ENCODE measurements at regions not wholly inside any gene's neighbourhood (a gene's known extent, or its start where the extent isn't known, plus 50 kb on each side); places are given as distances from the start of the nearest gene placed in this dataset.

GRCh38 chr9:113781896-113782295, 94.2 kb upstream of the ZNF618 start:
- no peaks in the 10 kb centered on the region for H3K4me1 ChIP-seq (ENCODE audit: control insufficient read depth in 1 of 2, insufficient read depth in 2 of 2, low read length in 2 of 2)
- no peaks in the 10 kb centered on the region for H3K36me3 ChIP-seq (ENCODE audit: control insufficient read depth in 1 of 2, insufficient read depth in 2 of 2, low read length in 2 of 2)
- no peak overlapping the region for H3K27ac ChIP-seq (ENCODE audit: low read depth, low read length)
- H3K27me3 ChIP-seq (ENCODE audit: control insufficient read depth in 1 of 2, insufficient read depth in 2 of 2, low read length in 2 of 2), result no peaks in the 10 kb centered on the region
- H3K9me3 ChIP-seq (ENCODE audit: control insufficient read depth in 1 of 2, low read length in 2 of 2), result no peaks in the 10 kb centered on the region
- H3K4me3 ChIP-seq (ENCODE audit: low read depth in 1 of 2, low read length in 2 of 2), result no peak overlapping the region
- H3K9ac ChIP-seq (ENCODE audit: low read depth in 1 of 2, low read length in 2 of 2), result no peak overlapping the region

- Histone ChIP-seq H3K9ac (ENCODE audit: low read depth in 1 of 2, low read length in 2 of 2) (no peak overlapping the region), H3K4me3 (ENCODE audit: low read depth in 1 of 2, low read length in 2 of 2) (no peak overlapping the region), H3K36me3 (ENCODE audit: control insufficient read depth in 1 of 2, insufficient read depth in 2 of 2, low read length in 2 of 2) (no peaks in the 10 kb centered on the region), H3K9me3 (ENCODE audit: control insufficient read depth in 1 of 2, low read length in 2 of 2) (no peaks in the 10 kb centered on the region), H3K27ac (ENCODE audit: low read depth, low read length) (no peak overlapping the region), H3K27me3 (ENCODE audit: control insufficient read depth in 1 of 2, insufficient read depth in 2 of 2, low read length in 2 of 2) (no peaks in the 10 kb centered on the region), H3K4me1 (ENCODE audit: control insufficient read depth in 1 of 2, insufficient read depth in 2 of 2, low read length in 2 of 2) (no peaks in the 10 kb centered on the region)
Observed at GRCh38 chr9:113783475-113783874, 92.6 kb upstream of the ZNF618 start.

DNA sequence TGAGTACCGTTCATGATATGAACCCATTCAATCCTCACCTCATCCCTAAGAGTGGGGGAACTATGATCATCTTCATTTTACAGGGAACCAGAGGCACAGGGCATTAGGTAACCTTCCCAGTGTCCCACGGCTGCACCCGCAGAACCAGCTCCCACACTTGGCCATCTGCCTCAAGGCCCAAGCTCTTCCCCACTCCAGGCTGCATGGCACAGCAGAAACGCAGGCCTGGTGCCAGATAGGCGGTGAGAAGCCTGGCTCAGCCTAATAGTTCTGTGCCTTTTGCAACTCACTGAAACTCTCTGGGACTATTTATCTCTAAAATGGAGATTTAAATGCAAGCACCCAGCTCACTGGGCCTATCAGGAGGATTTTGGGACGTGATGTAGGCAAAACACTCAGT, 90.8 kb upstream of the ZNF618 start:
- Histone ChIP-seq H3K9ac (ENCODE audit: low read depth in 1 of 2, low read length in 2 of 2) (no peak overlapping the region), H3K4me3 (ENCODE audit: low read depth in 1 of 2, low read length in 2 of 2) (no peak overlapping the region), H3K27ac (ENCODE audit: low read depth, low read length) (no peak overlapping the region), H3K36me3 (ENCODE audit: control insufficient read depth in 1 of 2, insufficient read depth in 2 of 2, low read length in 2 of 2) (no peaks in the 10 kb centered on the region), H3K9me3 (ENCODE audit: control insufficient read depth in 1 of 2, low read length in 2 of 2) (no peaks in the 10 kb centered on the region), H3K27me3 (ENCODE audit: control insufficient read depth in 1 of 2, insufficient read depth in 2 of 2, low read length in 2 of 2) (no peaks in the 10 kb centered on the region), H3K4me1 (ENCODE audit: control insufficient read depth in 1 of 2, insufficient read depth in 2 of 2, low read length in 2 of 2) (no peaks in the 10 kb centered on the region)

GRCh38 chr9:113786071-113786470, 90.0 kb upstream of the ZNF618 start:
- H3K4me3 ChIP-seq (ENCODE audit: low read depth in 1 of 2, low read length in 2 of 2), result no peak overlapping the region
- no peaks in the 10 kb centered on the region for H3K9me3 ChIP-seq (ENCODE audit: control insufficient read depth in 1 of 2, low read length in 2 of 2)
- no peak overlapping the region for H3K27ac ChIP-seq (ENCODE audit: low read depth, low read length)
- no peaks in the 10 kb centered on the region for H3K27me3 ChIP-seq (ENCODE audit: control insufficient read depth in 1 of 2, insufficient read depth in 2 of 2, low read length in 2 of 2)
- H3K9ac ChIP-seq (ENCODE audit: low read depth in 1 of 2, low read length in 2 of 2), result no peak overlapping the region
- no peaks in the 10 kb centered on the region for H3K4me1 ChIP-seq (ENCODE audit: control insufficient read depth in 1 of 2, insufficient read depth in 2 of 2, low read length in 2 of 2)
- no peaks in the 10 kb centered on the region for H3K36me3 ChIP-seq (ENCODE audit: control insufficient read depth in 1 of 2, insufficient read depth in 2 of 2, low read length in 2 of 2)

- no peaks in the 10 kb centered on the region for H3K9me3 ChIP-seq (ENCODE audit: control insufficient read depth in 1 of 2, low read length in 2 of 2)
Observed at GRCh38 chr9:113787871-113788270, 88.2 kb upstream of the ZNF618 start.

DNA sequence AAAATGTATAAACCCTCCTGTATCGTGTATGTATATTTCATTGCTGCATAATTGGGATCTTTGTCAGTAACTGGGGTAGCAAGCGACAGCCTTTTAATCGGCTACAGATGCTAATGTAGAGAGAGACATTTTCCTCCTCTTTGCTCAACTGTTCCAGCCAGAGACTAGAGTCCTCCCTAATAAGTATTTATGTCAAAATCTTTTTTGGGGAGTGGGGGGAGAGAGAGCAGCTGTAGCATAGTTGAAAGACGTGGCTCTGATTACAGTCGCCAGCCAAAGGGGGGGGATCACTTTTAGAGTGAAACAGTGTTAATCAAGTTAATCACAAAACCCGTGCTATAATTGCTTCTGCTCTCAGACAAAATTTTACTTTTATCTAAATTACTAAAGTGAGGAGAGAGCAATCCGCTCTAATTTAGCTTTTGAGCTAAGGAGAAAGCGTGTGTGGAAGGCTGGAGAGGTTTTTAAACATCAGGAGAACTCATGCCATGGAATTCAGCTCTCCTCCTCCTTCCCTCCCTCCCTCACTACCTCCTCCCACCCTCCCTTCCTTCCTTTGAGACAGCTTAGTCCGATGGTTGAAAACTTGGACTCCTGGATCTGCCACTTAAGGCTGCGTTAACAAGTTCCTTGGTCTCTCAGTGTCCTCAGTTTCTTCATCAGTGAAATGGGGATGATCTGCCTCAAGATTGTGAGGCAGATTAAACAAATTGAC, 87.3 kb upstream of the ZNF618 start:
- Histone ChIP-seq H3K9me3 (ENCODE audit: control insufficient read depth in 1 of 2, low read length in 2 of 2) (no peaks in the 10 kb centered on the region), H3K27ac (ENCODE audit: low read depth, low read length) (no peak overlapping the region), H3K4me3 (ENCODE audit: low read depth in 1 of 2, low read length in 2 of 2) (no peak overlapping the region), H3K27me3 (ENCODE audit: control insufficient read depth in 1 of 2, insufficient read depth in 2 of 2, low read length in 2 of 2) (no peaks in the 10 kb centered on the region), H3K9ac (ENCODE audit: low read depth in 1 of 2, low read length in 2 of 2) (no peak overlapping the region), H3K4me1 (ENCODE audit: control insufficient read depth in 1 of 2, insufficient read depth in 2 of 2, low read length in 2 of 2) (no peaks in the 10 kb centered on the region), H3K36me3 (ENCODE audit: control insufficient read depth in 1 of 2, insufficient read depth in 2 of 2, low read length in 2 of 2) (no peaks in the 10 kb centered on the region)

More at GRCh38 chr9:113787871-113788270, 88.2 kb upstream of the ZNF618 start:
- Histone ChIP-seq H3K27ac (ENCODE audit: low read depth, low read length) (no peak overlapping the region), H3K4me1 (ENCODE audit: control insufficient read depth in 1 of 2, insufficient read depth in 2 of 2, low read length in 2 of 2) (no peaks in the 10 kb centered on the region), H3K4me3 (ENCODE audit: low read depth in 1 of 2, low read length in 2 of 2) (no peak overlapping the region), H3K9ac (ENCODE audit: low read depth in 1 of 2, low read length in 2 of 2) (no peak overlapping the region), H3K36me3 (ENCODE audit: control insufficient read depth in 1 of 2, insufficient read depth in 2 of 2, low read length in 2 of 2) (no peaks in the 10 kb centered on the region), H3K27me3 (ENCODE audit: control insufficient read depth in 1 of 2, insufficient read depth in 2 of 2, low read length in 2 of 2) (no peaks in the 10 kb centered on the region)

GRCh38 chr9:113790093-113790492, 86.0 kb upstream of the ZNF618 start:
- Histone ChIP-seq H3K27ac (ENCODE audit: low read depth, low read length) (no peak overlapping the region), H3K9ac (ENCODE audit: low read depth in 1 of 2, low read length in 2 of 2) (no peak overlapping the region), H3K4me3 (ENCODE audit: low read depth in 1 of 2, low read length in 2 of 2) (no peak overlapping the region), H3K27me3 (ENCODE audit: control insufficient read depth in 1 of 2, insufficient read depth in 2 of 2, low read length in 2 of 2) (no peaks in the 10 kb centered on the region), H3K9me3 (ENCODE audit: control insufficient read depth in 1 of 2, low read length in 2 of 2) (no peaks in the 10 kb centered on the region), H3K4me1 (ENCODE audit: control insufficient read depth in 1 of 2, insufficient read depth in 2 of 2, low read length in 2 of 2) (no peaks in the 10 kb centered on the region), H3K36me3 (ENCODE audit: control insufficient read depth in 1 of 2, insufficient read depth in 2 of 2, low read length in 2 of 2) (no peaks in the 10 kb centered on the region)

DNA sequence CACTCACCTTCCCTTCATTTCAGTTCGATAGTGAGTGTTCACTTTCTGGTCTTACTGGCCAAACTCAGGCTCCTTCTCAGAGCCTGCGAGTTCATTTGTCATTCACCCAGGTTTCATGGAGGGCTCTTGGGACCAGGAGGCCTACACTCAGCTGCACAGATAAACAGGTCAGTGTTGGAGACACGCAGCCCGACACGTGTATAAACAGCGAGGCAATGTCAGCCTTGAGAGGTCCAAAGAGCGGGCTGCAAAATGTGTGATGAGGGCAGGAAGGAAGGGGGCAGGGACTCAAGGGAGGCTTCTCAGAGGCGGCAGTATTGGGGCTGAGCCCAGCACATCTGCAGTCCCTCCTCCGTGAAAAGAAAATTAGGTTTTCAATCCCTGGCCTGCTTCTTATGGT, 82.6 kb upstream of the ZNF618 start:
- no peaks in the 10 kb centered on the region for H3K36me3 ChIP-seq (ENCODE audit: control insufficient read depth in 1 of 2, insufficient read depth in 2 of 2, low read length in 2 of 2)
- no peak overlapping the region for H3K9ac ChIP-seq (ENCODE audit: low read depth in 1 of 2, low read length in 2 of 2)
- no peaks in the 10 kb centered on the region for H3K4me1 ChIP-seq (ENCODE audit: control insufficient read depth in 1 of 2, insufficient read depth in 2 of 2, low read length in 2 of 2)
- H3K4me3 ChIP-seq (ENCODE audit: low read depth in 1 of 2, low read length in 2 of 2), result no peak overlapping the region
- H3K9me3 ChIP-seq (ENCODE audit: control insufficient read depth in 1 of 2, low read length in 2 of 2), result no peaks in the 10 kb centered on the region
- no peak overlapping the region for H3K27ac ChIP-seq (ENCODE audit: low read depth, low read length)
- H3K27me3 ChIP-seq (ENCODE audit: control insufficient read depth in 1 of 2, insufficient read depth in 2 of 2, low read length in 2 of 2), result no peaks in the 10 kb centered on the region

DNA sequence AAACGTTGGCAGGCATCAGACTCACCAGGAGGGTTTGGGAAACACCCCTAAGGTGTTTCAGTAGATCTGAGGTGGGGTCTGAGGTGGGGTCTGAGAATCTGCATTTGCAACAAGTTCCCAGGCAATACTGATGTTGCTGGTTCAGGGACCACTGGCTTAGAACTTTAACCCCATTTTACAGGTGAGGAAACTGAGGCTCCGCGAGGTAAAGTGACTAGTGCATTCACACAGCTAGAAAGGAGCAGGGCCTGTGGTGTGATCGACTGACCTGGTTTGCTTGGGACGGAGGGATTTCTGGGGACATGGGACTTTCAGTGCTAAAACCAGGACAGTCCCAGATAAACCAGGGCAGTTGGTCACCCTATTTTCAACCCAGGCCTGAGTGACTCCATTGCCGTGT, 81.4 kb upstream of the ZNF618 start:
- no peaks in the 10 kb centered on the region for H3K4me1 ChIP-seq (ENCODE audit: control insufficient read depth in 1 of 2, insufficient read depth in 2 of 2, low read length in 2 of 2)
- H3K27ac ChIP-seq (ENCODE audit: low read depth, low read length), result no peak overlapping the region
- no peaks in the 10 kb centered on the region for H3K27me3 ChIP-seq (ENCODE audit: control insufficient read depth in 1 of 2, insufficient read depth in 2 of 2, low read length in 2 of 2)
- H3K9ac ChIP-seq (ENCODE audit: low read depth in 1 of 2, low read length in 2 of 2), result no peak overlapping the region
- H3K36me3 ChIP-seq (ENCODE audit: control insufficient read depth in 1 of 2, insufficient read depth in 2 of 2, low read length in 2 of 2), result no peaks in the 10 kb centered on the region
- H3K4me3 ChIP-seq (ENCODE audit: low read depth in 1 of 2, low read length in 2 of 2), result no peak overlapping the region
- no peaks in the 10 kb centered on the region for H3K9me3 ChIP-seq (ENCODE audit: control insufficient read depth in 1 of 2, low read length in 2 of 2)

- Histone ChIP-seq H3K4me1 (ENCODE audit: control insufficient read depth in 1 of 2, insufficient read depth in 2 of 2, low read length in 2 of 2) (no peaks in the 10 kb centered on the region), H3K27me3 (ENCODE audit: control insufficient read depth in 1 of 2, insufficient read depth in 2 of 2, low read length in 2 of 2) (no peaks in the 10 kb centered on the region), H3K9me3 (ENCODE audit: control insufficient read depth in 1 of 2, low read length in 2 of 2) (no peaks in the 10 kb centered on the region), H3K36me3 (ENCODE audit: control insufficient read depth in 1 of 2, insufficient read depth in 2 of 2, low read length in 2 of 2) (no peaks in the 10 kb centered on the region), H3K27ac (ENCODE audit: low read depth, low read length) (no peak overlapping the region), H3K9ac (ENCODE audit: low read depth in 1 of 2, low read length in 2 of 2) (no peak overlapping the region), H3K4me3 (ENCODE audit: low read depth in 1 of 2, low read length in 2 of 2) (no peak overlapping the region)
Observed at GRCh38 chr9:113795811-113796392, 80.2 kb upstream of the ZNF618 start.
